Lower leg skin (tissue), 3 donors: ENCODE measurements at regions not wholly inside any gene's neighbourhood (a gene's known extent, or its start where the extent isn't known, plus 50 kb on each side); places are given as distances from the start of the nearest gene placed in this dataset.

Experiments used
- CTCF ChIP-seq, 3 donors: fragments of 450-650 bp; IDR thresholded peaks; one replicate each; pipeline ENCODE4 v1.5.1; 2016; ENCODE audit warnings: antibody characterized with exemption in 3 of 3, mild to moderate bottlenecking in 3 of 3, moderate library complexity in 2 of 3
- POLR2A ChIP-seq, 2 donors: fragments of 450-650 bp; IDR thresholded peaks; one replicate each; pipeline ENCODE4 v1.6.1; 2016 to 2017; ENCODE audit warnings: antibody characterized with exemption in 2 of 2, mild to moderate bottlenecking in 1 of 2, moderate library complexity in 1 of 2

GRCh38 chr7:69430384-69431021 is 167.8 kb upstream of the AUTS2 start:
- TF ChIP-seq CTCF (IDR thresholded peaks at IDR 0.05) (no peak), POLR2A (IDR thresholded peaks at IDR 0.05) (no peak)
